NB4 (cell line): ENCODE measurements at regions not wholly inside any gene's neighbourhood (a gene's known extent, or its start where the extent isn't known, plus 50 kb on each side); places are given as distances from the start of the nearest gene placed in this dataset.

Source experiments
- DNase-seq: peaks from one replicate; pipeline ENCODE4 v3.0.0; 2010; ENCODE audit warnings: low read depth
- H3K4me3 ChIP-seq: one replicate; pipeline ENCODE4 v1.5.1; 2011; ENCODE audit warnings: mild to moderate bottlenecking, low read depth, low read length, moderate library complexity
- MYC ChIP-seq: IDR thresholded peaks from 2 replicates; pipeline ENCODE4 v1.6.1; 2011; ENCODE audit warnings: low read depth, low read length
- POLR2A ChIP-seq: IDR thresholded peaks from 2 replicates; pipeline ENCODE4 v1.6.1; 2011; ENCODE audit warnings: mild to moderate bottlenecking; ENCODE audit not compliant: insufficient read length; ENCODE audit errors: extremely low read depth
- TF ChIP-seq, protein P1 (sequence below): IDR thresholded peaks from 2 replicates; pipeline ENCODE4 v1.6.1; 2011; ENCODE audit warnings: low read depth, low read length
- TF ChIP-seq, protein P2 (sequence below): IDR thresholded peaks from one replicate; pipeline ENCODE4 v1.5.1; 2012; ENCODE audit warnings: low read depth, low read length

DNA sequence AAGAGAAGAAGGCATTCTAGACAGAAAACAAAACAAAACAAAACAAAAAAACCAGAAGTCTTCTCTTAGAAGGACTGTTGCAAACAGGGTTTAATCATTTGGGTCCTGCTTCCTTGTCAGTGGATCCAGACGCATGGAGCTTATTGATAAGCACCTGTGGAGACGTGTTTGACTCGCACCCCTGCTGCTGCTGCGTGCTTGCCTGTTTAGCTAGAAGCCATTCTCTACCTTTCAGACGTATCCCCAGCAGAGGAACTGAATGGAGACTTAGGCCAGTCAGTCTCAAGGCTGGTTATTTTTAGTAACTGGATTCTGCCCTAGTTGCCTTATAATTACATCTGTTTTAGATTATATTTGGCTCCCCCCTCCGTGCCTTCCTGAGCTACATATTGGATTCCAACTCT, 186.1 kb upstream of the EEA1 start:
- TF ChIP-seq, protein P1, sequence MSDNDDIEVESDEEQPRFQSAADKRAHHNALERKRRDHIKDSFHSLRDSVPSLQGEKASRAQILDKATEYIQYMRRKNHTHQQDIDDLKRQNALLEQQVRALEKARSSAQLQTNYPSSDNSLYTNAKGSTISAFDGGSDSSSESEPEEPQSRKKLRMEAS = no peak
- TF ChIP-seq MYC = no peak
- no peak for TF ChIP-seq POLR2A
- TF ChIP-seq, protein P2, sequence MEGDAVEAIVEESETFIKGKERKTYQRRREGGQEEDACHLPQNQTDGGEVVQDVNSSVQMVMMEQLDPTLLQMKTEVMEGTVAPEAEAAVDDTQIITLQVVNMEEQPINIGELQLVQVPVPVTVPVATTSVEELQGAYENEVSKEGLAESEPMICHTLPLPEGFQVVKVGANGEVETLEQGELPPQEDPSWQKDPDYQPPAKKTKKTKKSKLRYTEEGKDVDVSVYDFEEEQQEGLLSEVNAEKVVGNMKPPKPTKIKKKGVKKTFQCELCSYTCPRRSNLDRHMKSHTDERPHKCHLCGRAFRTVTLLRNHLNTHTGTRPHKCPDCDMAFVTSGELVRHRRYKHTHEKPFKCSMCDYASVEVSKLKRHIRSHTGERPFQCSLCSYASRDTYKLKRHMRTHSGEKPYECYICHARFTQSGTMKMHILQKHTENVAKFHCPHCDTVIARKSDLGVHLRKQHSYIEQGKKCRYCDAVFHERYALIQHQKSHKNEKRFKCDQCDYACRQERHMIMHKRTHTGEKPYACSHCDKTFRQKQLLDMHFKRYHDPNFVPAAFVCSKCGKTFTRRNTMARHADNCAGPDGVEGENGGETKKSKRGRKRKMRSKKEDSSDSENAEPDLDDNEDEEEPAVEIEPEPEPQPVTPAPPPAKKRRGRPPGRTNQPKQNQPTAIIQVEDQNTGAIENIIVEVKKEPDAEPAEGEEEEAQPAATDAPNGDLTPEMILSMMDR = no peak
- no peak overlapping the region for H3K4me3 ChIP-seq
- no peak for DNase-seq

DNA sequence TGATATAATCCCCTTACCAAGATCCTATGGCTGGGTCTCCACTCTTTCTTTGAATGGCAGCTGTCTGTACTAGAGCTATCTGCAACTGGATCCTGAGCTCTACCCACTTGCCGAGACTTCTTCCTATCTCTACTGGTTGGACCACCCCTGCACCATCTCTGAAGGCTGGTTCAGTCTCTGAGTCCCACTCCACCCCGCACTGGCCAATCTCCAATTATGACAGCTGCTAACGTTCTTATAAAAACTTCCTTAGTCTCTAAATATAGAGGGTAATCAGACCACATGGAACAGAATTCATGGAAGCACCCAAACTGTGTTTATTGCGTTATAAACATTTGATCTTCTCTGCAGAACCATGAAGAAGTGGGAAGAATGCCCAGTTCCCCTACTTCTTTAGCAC, 186.6 kb upstream of the EEA1 start:
- H3K4me3 ChIP-seq = no peak overlapping the region
- DNase-seq = no peak
- TF ChIP-seq, protein P2 = no peak
- TF ChIP-seq POLR2A = no peak
- TF ChIP-seq, protein P1 = no peak

DNA sequence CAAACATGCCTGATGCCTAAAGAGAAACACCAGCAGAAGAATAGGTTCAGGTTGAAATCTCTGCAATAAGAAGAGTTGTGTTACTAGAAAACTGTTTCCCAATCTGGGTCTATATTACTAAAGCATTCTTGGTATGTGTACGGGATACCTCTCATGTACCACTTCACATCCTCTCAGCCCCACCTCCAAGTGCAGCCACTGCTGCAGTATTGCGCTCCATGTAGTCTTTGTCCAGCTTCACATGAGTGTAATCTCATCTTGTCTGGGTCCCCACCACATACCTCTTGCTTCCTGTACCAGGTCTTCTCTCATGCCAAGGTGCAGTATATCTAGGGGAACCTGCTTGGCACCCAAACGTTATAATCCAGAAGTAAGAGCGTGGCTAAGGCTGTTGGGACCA, 187.5 kb upstream of the EEA1 start:
- no peak for TF ChIP-seq MYC
- TF ChIP-seq POLR2A = no peak
- TF ChIP-seq, protein P2 = no peak
- DNase-seq = no peak
- no peak overlapping the region for H3K4me3 ChIP-seq

DNA sequence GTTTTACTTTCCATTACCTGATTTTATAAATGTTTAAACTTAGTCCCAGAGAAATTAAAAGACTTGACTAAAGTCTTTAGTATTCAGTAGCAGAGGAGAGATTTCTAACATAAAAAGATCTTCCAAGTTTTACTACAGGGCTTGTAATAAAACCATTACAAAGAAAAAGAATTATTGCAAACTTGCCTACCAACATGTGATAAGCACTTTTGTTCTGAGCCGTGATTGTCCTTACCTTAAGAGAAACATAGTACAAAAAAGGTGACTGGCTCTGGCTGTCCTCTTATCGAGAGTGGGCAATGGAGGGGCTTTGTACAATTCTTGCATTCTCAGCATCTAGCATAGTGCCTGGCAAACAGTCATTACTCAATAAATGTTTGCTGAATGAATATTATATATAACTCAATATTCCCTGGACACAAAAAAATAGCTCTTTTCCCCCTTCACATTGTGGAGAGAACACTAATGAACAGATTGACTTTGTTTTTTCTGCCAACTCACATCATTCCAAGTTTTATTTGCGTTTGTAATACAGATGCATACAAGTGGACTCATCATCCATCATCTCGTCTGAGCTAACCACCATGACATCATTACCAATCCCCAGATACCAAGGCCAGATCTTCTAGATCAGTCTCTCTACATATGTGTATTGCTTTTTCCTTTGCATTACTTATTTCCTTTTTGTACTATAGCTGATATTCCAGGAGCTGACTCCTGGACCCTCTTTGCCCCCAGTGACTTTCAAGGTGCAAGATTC, 192.8 kb upstream of the EEA1 start:
- no peak for DNase-seq
- no peak for TF ChIP-seq MYC
- TF ChIP-seq, protein P1 = no peak
- TF ChIP-seq POLR2A = no peak
- TF ChIP-seq, protein P2 = no peak
- H3K4me3 ChIP-seq = no peak overlapping the region

DNA sequence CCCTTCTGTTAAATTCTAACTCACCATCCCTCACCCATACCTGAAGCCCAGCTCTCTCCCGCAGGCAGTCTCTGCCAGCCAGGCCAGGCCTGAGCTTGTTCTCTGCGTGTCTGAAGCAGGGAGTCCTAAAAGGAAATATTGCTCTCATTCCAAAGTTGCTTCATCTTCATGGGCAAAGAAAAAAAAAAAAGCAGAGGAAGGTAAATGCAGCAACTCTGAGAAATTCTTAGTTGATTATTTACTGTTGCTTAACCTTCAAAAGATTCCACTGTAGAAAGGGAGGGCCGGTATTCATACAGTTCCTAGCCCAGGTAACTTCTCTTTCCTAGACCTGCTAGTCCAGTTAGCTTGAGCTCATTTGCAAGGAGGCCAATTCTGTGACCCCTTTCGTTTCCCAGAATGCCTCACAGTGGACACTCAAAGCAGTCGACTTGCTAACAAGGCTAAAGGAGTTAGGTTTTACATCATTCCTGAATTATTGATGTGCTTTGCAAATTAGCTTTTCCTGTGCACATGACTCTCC, 193.5 kb upstream of the EEA1 start:
- no peak overlapping the region for H3K4me3 ChIP-seq
- TF ChIP-seq, protein P2 = no peak
- TF ChIP-seq, protein P1 = no peak
- TF ChIP-seq MYC = no peak
- no peak for TF ChIP-seq POLR2A
- DNase-seq = no peak

DNA sequence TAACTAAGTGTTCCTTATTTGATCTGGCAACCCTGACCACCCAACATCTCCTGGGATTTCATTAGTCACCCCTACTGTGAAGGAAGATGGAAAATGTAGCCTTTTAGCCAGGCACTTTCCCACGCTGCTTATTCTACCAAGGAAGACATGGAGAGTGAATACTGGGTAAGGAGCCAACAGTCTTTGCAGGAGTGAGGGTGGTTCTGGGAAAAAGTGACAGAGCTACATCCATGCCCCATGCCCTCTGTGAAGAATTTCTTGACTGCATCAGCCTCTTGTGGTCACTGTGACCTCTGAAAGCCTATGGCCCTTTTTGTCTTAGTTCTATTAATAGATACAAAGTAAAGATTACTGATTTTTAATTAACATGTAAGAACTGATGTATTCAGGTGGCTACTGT, 196.0 kb upstream of the EEA1 start:
- no peak overlapping the region for H3K4me3 ChIP-seq
- DNase-seq = no peak
- TF ChIP-seq, protein P1 = no peak
- TF ChIP-seq MYC (no peak), POLR2A (no peak)
- TF ChIP-seq, protein P2 = no peak
